GM18498 (cell line): ENCODE measurements at regions not wholly inside any gene's neighbourhood (a gene's known extent, or its start where the extent isn't known, plus 50 kb on each side); places are given as distances from the start of the nearest gene placed in this dataset.

Experiments
- ATAC-seq: cut with Tn5 transposase; IDR thresholded peaks from one replicate; pipeline ENCODE4 v1.9.1; 2021; ENCODE audit warnings: mild to moderate bottlenecking, moderate library complexity; ENCODE audit not compliant: unreplicated experiment

DNA sequence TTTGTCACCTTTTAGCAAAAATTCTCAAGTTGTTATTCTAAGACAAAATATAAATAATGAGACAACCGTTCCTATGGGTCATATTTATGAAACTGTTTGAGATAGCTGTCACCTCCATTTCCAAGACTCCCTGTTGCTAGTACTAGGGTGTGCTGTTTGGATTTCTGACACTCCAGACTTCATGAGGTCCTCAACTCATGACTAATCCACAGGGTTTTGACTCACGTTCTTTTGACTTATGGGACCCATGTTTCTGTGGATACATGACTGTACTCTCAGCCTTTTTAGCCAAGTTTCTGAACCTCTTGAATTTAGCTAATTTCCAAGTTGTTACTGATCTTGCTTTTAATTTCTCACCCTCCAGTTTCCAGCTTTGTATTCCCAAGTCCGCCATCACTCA, 178.7 kb upstream of the FAM98A start:
- no peak for ATAC-seq

DNA sequence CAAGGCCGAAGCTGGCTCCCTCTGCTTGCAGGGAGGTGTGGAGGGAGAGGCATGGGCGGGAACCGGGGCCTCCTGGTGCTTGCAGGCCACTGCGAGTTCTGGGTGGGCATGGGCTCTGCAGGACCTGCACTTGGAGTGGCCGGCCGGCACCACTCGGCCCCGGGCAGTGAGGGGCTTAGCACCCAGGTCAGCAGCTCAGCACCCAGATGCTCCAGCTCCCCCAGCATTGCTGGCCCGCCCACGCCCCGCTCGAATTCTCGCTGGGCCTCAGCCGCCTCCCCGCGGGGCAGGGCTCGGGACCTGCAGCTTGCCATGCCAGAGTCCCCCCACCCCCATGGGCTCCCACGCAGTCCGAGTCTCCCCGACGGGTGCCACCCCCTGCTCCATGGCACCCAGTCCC, 176.2 kb upstream of the FAM98A start:
- no peak for ATAC-seq

- no peak for ATAC-seq
Measured at GRCh38 chr2:33770023-33770422, 170.9 kb upstream of the FAM98A start.

- ATAC-seq: no peak
Measured at GRCh38 chr2:33766175-33766574, 167.1 kb upstream of the FAM98A start.

DNA sequence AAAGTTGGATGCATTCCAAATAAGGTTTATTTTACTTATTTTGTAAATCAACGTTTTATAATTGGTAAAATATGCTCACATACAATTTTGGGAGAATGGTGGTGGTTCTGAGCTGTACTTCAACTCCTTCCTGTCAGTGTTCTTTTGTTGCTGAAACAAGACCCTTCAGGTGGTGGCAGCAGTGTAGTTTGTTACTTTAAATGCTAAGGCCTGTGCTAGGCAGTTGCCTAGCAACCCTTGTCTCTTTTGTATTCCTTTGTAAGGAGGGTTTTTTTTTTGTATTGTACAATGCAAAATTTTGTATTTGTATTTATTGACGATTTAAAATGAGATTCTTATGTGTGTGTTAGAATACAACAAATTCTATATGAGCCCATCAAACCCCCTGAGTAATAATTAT, 166.0 kb upstream of the FAM98A start:
- no peak for ATAC-seq

GRCh38 chr2:33764551-33764950, 165.5 kb upstream of the FAM98A start:
- no peak for ATAC-seq

DNA sequence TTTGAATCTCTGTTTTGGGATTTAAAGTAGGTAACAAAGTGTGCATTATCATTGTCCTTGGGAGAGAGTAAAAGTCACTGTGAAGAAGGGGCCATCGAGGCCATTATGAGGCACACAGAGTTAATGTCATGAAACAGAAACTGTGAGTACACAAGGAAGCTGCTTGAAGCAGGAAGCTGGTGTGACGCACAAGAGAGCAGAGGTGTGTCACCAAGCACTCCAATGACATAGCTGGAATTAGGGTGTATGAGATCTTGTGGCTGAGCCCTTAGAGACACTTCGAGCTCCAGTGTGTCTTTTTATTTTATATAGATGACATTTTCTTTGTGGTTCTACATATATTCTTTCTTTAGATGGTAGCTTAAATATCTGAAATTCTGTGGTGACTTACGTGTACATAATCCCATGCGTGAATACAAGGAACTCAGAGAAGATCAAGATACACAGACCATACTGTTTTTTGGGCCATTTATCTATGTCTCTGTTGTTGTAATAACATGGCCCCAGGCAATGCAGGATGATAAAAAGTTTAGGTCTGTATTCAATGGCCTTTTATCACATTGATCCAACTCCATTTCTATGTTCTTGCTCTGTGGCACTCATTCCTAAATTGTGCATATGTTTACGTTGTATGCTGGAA, 164.7 kb upstream of the FAM98A start:
- ATAC-seq: no peak

DNA sequence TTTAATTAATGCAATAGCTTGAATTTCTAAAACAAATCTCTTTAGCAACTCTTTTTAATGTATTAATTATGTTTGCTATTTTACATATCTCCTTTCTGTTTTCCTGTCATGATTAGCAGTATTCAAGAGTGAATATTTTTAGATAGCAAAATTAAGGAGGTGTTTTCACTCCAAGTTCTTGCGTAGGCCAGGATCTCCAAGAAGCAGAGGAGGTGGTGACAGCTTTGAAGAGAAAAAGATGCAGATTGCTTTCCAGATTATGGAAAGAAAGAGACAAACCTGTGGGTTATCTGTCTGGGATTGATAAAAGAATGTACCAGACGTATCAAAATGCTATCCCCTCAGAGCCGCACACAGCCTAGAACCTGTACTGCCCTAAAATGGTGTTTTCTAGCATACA, 163.5 kb upstream of the FAM98A start:
- no peak for ATAC-seq

GRCh38 chr2:33746208-33746800, 147.2 kb upstream of the FAM98A start:
- ATAC-seq: no peak

GRCh38 chr2:33735096-33735495, 136.0 kb upstream of the FAM98A start:
- no peak for ATAC-seq

DNA sequence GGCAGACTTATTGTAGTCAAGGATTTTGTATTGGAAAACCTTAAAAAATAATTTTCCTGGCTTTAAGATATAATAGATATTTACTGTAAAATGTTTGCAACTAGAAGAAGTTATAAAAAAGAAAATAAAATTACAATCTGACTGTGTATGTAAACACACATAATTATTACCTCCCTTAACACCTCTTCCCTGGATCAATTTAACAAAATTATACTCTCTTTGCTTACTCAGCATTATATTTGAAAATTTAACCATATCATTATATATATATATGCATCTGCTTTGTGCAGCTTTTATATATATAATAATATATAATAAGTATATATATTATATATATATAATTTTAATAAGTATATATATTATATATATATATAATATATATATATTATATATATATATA, 131.7 kb upstream of the FAM98A start:
- no peak for ATAC-seq

DNA sequence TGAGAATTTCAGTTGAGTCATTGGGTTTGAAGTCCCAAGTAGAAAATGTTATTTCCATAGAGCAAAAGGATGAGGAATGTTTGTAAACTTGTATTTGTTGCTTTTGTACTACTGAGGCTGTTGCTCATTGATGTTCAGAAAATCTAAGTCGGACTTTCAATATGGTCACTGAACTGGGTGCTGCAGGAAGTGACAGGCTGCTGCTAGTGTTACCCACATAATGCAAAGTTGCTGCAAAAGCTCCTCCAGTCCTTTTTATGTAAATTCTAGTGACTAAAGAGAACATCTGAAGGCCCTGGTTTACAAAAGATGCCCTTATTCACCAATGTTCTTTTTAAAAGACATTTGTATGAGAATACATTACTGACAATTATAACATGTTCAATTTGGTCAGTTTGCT, 131.1 kb upstream of the FAM98A start:
- no peak for ATAC-seq

GRCh38 chr2:33729353-33729752, 130.3 kb upstream of the FAM98A start:
- ATAC-seq: no peak

GRCh38 chr2:33728106-33728505, 129.0 kb upstream of the FAM98A start:
- no peak for ATAC-seq

DNA sequence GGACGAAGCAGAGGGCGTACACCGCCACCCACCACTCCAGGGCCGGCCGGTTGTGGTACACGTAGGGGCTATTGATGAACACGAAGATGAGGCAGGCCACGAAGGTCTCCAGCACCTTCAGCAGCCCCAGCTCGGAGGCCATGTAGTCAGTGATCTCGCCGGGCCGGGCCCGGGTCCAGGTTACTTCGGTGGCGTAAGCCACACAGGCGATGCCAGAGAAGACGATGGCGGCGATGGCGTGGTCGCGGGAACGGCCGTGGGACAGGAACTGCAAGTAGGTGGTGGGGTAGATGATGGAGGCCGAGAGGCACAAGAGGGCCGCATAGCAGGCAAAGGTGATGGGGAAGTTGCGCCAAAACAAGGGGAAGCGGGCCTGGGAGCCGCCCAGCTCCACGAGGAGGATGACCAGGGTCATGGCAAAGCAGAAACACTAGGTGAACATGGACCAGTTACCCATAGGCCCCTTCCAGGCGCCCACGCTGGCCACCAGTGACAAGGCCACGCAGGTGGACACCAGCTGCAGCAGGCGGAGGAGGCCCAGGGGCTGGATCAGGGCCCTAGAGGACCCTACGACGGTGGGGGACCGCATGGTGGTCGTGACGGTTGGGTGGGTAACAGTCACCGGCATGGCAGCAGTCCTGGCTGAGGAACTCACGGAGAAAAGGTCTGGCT, 128.4 kb upstream of the FAM98A start:
- no peak for ATAC-seq

DNA sequence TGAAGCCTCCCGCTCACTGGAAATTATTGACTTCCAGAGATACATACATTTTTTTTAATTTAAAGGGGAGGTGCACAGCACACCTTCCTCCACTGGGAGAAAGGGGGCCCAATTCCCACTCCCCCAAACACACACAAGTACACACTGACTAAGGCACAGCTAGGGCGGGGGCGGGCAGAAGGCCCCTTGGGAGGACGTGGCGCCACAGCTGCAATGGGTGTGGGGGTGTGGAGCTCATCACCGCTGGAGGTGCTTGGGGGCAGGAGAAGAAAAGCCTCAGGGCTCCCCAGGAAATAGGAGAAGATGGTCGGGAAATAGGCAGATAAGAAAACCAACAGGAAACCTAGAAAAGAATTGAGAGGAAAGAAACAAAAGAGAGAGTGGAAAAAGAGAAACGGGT, 127.3 kb upstream of the FAM98A start:
- ATAC-seq: no peak

DNA sequence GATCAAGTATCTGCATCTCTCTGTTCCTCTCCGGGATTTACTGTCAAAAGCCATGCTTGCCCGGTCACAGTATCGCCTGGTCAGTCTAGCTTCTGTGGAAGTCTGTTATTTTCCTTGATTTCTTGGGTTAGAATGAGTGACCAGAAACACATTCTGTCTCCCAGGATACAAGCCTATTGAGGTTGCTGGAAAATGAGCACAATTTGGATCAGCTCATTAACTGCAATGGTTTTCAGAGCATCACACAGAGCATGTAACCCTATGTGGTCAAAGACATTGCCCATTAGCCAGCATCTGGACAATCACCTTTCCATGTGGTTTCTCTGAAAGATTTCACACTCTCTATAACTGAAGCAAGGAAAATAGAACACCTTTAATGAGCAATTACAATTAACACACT, 124.2 kb upstream of the FAM98A start:
- ATAC-seq: no peak

- no peak for ATAC-seq
Measured at GRCh38 chr2:33719067-33719466, 120.0 kb upstream of the FAM98A start.

DNA sequence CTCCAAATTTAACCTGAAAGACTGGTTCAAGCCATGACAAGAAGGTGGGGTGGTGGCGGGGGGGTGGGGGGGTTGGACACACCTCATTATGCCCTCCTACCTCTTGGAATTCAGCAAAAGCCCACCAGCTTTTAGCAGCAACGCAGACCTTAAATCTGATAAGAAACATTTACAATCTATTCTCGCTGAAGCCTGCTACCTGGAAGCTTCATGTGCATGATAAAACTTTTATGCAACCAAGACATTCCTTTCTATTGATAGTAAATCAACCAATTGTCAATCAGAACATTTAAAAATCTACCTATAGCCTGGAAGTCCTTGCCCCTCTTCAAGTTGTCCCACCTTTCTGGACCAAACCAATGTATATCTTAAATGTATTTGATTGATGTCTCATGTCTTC, 113.6 kb upstream of the FAM98A start:
- ATAC-seq: no peak

DNA sequence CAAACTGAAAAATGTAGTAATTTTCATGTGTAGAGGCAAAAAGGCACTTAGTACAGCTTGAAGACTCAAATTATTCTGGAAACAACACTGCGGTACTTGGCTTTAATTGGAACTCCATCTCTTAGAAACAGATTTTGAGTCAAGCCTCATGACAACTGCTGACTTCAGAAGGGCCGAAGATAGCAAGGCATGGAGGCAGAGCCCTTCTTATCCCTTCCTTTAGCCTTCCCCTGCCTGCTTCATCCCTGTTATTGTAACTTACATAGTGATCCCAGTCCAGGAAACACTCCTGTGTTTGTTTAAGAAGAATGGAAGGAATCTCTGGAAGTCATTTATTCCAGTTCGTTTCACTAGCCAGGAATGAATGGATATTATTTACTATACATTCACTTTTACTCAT, 110.9 kb upstream of the FAM98A start:
- ATAC-seq: no peak

DNA sequence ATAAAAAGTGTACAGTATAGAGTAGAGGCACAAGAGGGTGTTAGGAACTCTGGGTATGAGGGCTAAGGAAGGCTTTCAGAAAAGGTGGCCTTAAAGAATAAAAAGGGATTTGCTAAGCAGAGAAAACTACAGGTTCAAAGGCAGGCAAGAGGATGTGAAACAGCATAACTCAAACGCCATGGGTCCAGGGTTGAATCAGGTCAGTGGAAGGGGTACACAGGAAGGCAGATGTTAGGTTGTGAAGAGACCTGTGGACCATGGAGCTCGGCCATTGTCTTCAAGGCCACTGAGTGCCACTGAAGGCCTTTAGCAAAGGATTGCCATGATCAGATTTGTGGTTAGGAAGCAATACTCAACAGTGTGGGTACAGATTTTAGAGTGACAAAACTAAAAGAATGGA, 108.2 kb upstream of the FAM98A start:
- ATAC-seq: no peak

- ATAC-seq: no peak
Measured at GRCh38 chr2:33706410-33706809, 107.3 kb upstream of the FAM98A start.

DNA sequence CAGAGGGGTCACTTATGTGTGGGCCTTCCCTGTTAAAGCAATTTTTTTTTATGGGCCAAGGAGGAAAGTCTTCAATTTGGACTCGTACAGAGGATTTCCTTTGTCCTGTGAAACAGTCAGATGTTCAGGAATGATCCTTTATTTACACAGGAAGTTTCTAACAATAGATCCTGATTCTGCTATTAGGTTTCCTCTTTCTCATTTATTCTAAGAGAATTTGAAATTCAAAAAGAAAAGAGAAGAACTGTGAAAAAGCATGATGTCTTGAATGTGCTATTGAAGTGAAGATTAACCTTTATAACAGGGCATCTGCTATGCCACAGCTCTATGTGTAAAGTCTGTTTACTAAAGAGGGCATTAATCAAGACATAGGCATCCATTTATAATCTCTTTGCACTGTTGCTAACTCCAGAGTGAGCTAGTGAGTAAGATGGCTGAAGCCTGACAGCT, 105.3 kb upstream of the FAM98A start:
- no peak for ATAC-seq
